ENCODE measurements at regions not wholly inside any gene's neighbourhood (a gene's known extent, or its start where the extent isn't known, plus 50 kb on each side); places are given as distances from the start of the nearest gene placed in this dataset.

DNA sequence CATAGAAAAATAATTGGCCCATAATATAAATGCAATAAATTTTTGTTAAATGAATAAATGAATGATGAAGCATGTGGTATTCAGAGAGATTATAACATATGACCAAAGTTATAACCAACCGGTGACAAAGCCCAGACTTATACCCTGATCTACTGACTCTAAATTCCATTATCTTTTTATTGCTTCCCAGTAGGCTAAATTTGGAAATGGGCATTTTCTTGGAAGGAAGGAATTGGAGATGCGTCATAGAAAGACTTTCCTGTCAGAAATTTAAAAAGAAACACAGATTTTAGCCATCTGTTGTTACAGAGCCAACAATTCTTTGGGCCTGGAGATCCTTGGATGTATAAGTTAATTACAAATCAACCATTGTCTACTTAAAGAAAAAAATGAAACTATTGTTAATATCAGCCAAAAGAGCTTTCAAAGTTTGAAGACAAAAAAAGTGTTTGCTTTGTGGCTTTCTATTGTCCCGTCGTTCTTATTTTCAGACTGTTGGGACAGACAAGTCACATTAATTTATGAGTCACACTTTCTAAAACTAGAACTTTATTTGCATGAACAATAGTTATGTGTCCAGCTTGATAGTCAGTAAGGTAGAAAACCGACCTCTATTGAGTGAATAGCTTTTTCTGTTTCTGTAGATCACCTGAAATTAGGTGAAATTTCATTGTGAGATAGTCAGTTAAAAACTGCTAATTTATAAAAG, 428.7 kb downstream of the GABRG2 start (continued):
- no peak for TF ChIP-seq ETV6 (CRISPR knock-in tag; IDR thresholded peaks at IDR 0.05)
- TF ChIP-seq, protein P1, sequence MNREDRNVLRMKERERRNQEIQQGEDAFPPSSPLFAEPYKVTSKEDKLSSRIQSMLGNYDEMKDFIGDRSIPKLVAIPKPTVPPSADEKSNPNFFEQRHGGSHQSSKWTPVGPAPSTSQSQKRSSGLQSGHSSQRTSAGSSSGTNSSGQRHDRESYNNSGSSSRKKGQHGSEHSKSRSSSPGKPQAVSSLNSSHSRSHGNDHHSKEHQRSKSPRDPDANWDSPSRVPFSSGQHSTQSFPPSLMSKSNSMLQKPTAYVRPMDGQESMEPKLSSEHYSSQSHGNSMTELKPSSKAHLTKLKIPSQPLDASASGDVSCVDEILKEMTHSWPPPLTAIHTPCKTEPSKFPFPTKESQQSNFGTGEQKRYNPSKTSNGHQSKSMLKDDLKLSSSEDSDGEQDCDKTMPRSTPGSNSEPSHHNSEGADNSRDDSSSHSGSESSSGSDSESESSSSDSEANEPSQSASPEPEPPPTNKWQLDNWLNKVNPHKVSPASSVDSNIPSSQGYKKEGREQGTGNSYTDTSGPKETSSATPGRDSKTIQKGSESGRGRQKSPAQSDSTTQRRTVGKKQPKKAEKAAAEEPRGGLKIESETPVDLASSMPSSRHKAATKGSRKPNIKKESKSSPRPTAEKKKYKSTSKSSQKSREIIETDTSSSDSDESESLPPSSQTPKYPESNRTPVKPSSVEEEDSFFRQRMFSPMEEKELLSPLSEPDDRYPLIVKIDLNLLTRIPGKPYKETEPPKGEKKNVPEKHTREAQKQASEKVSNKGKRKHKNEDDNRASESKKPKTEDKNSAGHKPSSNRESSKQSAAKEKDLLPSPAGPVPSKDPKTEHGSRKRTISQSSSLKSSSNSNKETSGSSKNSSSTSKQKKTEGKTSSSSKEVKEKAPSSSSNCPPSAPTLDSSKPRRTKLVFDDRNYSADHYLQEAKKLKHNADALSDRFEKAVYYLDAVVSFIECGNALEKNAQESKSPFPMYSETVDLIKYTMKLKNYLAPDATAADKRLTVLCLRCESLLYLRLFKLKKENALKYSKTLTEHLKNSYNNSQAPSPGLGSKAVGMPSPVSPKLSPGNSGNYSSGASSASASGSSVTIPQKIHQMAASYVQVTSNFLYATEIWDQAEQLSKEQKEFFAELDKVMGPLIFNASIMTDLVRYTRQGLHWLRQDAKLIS (CRISPR knock-in tag; IDR thresholded peaks at IDR 0.05; ENCODE audit: borderline replicate concordance) = no peak
- TF ChIP-seq, protein P2, sequence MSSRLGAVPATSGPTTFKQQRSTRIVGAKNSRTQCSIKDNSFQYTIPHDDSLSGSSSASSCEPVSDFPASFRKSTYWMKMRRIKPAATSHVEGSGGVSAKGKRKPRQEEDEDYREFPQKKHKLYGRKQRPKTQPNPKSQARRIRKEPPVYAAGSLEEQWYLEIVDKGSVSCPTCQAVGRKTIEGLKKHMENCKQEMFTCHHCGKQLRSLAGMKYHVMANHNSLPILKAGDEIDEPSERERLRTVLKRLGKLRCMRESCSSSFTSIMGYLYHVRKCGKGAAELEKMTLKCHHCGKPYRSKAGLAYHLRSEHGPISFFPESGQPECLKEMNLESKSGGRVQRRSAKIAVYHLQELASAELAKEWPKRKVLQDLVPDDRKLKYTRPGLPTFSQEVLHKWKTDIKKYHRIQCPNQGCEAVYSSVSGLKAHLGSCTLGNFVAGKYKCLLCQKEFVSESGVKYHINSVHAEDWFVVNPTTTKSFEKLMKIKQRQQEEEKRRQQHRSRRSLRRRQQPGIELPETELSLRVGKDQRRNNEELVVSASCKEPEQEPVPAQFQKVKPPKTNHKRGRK (CRISPR knock-in tag; IDR thresholded peaks at IDR 0.05; ENCODE audit: borderline replicate concordance) = no peak
- TF ChIP-seq, protein P3, sequence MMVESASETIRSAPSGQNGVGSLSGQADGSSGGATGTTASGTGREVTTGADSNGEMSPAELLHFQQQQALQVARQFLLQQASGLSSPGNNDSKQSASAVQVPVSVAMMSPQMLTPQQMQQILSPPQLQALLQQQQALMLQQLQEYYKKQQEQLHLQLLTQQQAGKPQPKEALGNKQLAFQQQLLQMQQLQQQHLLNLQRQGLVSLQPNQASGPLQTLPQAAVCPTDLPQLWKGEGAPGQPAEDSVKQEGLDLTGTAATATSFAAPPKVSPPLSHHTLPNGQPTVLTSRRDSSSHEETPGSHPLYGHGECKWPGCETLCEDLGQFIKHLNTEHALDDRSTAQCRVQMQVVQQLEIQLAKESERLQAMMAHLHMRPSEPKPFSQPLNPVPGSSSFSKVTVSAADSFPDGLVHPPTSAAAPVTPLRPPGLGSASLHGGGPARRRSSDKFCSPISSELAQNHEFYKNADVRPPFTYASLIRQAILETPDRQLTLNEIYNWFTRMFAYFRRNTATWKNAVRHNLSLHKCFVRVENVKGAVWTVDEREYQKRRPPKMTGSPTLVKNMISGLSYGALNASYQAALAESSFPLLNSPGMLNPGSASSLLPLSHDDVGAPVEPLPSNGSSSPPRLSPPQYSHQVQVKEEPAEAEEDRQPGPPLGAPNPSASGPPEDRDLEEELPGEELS (CRISPR knock-in tag; IDR thresholded peaks at IDR 0.05) = no peak
- TF ChIP-seq ELF4 (CRISPR knock-in tag; IDR thresholded peaks at IDR 0.05; ENCODE audit: low read depth) = no peak
- TF ChIP-seq ZNF671 (CRISPR knock-in tag; IDR thresholded peaks at IDR 0.05) = no peak

DNA sequence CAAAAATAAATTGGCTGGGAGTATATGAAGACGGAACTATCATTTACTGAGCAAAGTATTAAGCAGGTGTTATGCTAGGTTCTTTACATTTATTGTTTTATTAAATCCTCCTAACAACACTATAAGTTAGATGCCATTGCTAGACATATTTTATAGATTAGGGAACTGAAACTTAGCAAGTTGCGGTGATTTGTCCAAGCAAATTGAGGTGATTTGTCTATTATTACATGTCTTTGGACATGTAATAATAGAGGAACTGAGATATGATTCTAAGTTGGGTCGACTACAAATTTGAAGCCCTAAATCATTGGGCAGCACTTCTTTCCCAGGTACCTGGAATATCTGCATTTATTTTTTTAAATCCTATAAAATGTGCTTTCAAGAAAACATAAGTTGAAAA, 429.9 kb downstream of the GABRG2 start:
- Mint-ChIP-seq H3K27ac (no peak overlapping the region), H3K4me3 (no peak overlapping the region), H3K9me3 (peaks cover 8% of the 10 kb centered on the region; the same call in 1 of the 2 replicates), H3K36me3 (no peaks in the 10 kb centered on the region), H3K4me1 (peaks cover 4% of the 10 kb centered on the region), H3K27me3 (ENCODE audit: low read depth) (no peaks in the 10 kb centered on the region)
- ChIA-PET POLR2A (no interaction called here), CTCF (no interaction called here)
- no peak for ATAC-seq
- no peak for DNase-seq (ENCODE audit: low spot score)
- TF ChIP-seq ZNF138 (CRISPR knock-in tag; conservative IDR thresholded peaks at IDR 0.05) (no peak), TP53 (CRISPR knock-in tag; IDR thresholded peaks at IDR 0.05) (no peak), OVOL2 (CRISPR knock-in tag; IDR thresholded peaks at IDR 0.05; ENCODE audit: borderline replicate concordance) (no peak), ZNF232 (CRISPR knock-in tag; IDR thresholded peaks at IDR 0.05) (no peak), NR1H2 (CRISPR knock-in tag; IDR thresholded peaks at IDR 0.05) (no peak)

DNA sequence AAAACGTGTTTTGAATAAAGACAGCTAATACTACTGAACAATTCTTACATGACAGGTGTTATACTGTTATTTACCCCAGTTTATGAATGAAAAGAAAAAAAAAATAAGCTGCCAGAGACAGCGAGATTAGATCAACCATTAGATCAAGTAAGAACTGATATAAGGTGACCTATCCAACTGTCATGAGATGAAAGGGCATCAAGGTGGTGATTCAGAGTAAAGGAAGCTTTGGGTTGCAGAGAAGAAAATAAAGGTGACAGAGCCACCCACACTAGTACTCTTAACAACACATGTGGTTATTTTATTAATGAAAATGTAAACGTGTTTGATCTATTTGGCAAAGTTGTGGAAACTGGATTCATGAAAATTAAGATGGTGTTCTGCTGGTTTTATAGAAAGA, 435.2 kb downstream of the GABRG2 start:
- no peaks in the 10 kb centered on the region for H3K27me3 Mint-ChIP-seq (ENCODE audit: low read depth)
- peaks cover 5% of the 10 kb centered on the region; the same call in 1 of the 2 replicates for H3K9me3 Mint-ChIP-seq
- H3K4me3 Mint-ChIP-seq = no peak overlapping the region
- TF ChIP-seq GABPB1 (CRISPR knock-in tag; IDR thresholded peaks at IDR 0.05) = no peak
- TF ChIP-seq, protein P4, sequence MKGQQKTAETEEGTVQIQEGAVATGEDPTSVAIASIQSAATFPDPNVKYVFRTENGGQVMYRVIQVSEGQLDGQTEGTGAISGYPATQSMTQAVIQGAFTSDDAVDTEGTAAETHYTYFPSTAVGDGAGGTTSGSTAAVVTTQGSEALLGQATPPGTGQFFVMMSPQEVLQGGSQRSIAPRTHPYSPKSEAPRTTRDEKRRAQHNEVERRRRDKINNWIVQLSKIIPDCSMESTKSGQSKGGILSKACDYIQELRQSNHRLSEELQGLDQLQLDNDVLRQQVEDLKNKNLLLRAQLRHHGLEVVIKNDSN (CRISPR knock-in tag; IDR thresholded peaks at IDR 0.05) = no peak
- no peak for TF ChIP-seq JUN (CRISPR knock-in tag; IDR thresholded peaks at IDR 0.05)
- TF ChIP-seq, protein P5, sequence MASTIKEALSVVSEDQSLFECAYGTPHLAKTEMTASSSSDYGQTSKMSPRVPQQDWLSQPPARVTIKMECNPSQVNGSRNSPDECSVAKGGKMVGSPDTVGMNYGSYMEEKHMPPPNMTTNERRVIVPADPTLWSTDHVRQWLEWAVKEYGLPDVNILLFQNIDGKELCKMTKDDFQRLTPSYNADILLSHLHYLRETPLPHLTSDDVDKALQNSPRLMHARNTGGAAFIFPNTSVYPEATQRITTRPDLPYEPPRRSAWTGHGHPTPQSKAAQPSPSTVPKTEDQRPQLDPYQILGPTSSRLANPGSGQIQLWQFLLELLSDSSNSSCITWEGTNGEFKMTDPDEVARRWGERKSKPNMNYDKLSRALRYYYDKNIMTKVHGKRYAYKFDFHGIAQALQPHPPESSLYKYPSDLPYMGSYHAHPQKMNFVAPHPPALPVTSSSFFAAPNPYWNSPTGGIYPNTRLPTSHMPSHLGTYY (CRISPR knock-in tag; IDR thresholded peaks at IDR 0.05) = no peak
- TF ChIP-seq, protein P3 (CRISPR knock-in tag; IDR thresholded peaks at IDR 0.05) = no peak
- ATAC-seq (no peak), DNase-seq (ENCODE audit: low spot score) (no peak)
- H3K36me3 Mint-ChIP-seq = no peaks in the 10 kb centered on the region
- POLR2A ChIA-PET = no interaction called here
- no peak overlapping the region for H3K27ac Mint-ChIP-seq
- no peaks in the 10 kb centered on the region for H3K4me1 Mint-ChIP-seq
- CTCF ChIA-PET = no interaction called here

Data from WTC11 (cell line).